ENCODE measurements at regions not wholly inside any gene's neighbourhood (a gene's known extent, or its start where the extent isn't known, plus 50 kb on each side); places are given as distances from the start of the nearest gene placed in this dataset.

- FAIRE-seq, result no peak
These were observed 347.4 kb downstream of the FGF9 start for GRCh38 chr13:22018076-22018835.

- FAIRE-seq, result no peak
These were observed 347.9 kb downstream of the FGF9 start for GRCh38 chr13:22018836-22019210.

- FAIRE-seq, result no peak
These were observed 353.6 kb downstream of the FGF9 start for GRCh38 chr13:22024381-22024994.

GRCh38 chr13:22027566-22027965 lies 356.7 kb downstream of the FGF9 start:
- no peak for FAIRE-seq

GRCh38 chr13:22028831-22029230 lies 358.0 kb downstream of the FGF9 start:
- FAIRE-seq, result no peak

- FAIRE-seq, result no peak
These were observed 359.4 kb downstream of the FGF9 start for GRCh38 chr13:22030321-22030720.

GRCh38 chr13:22031702-22032286 lies 360.9 kb downstream of the FGF9 start:
- FAIRE-seq, result no peak

GRCh38 chr13:22032905-22033304 lies 362.0 kb downstream of the FGF9 start:
- FAIRE-seq, result no peak

- no peak for FAIRE-seq
These were observed 369.1 kb downstream of the FGF9 start for GRCh38 chr13:22039961-22040360.

GRCh38 chr13:22040810-22041364 lies 370.0 kb downstream of the FGF9 start:
- no peak for FAIRE-seq

GRCh38 chr13:22041741-22042140 lies 370.9 kb downstream of the FGF9 start:
- FAIRE-seq, result no peak

GRCh38 chr13:22047082-22047784 lies 376.4 kb downstream of the FGF9 start:
- no peak for FAIRE-seq

GRCh38 chr13:22047785-22048104 lies 376.9 kb downstream of the FGF9 start:
- FAIRE-seq, result no peak

- FAIRE-seq, result no peak
These were observed 378.5 kb downstream of the FGF9 start for GRCh38 chr13:22049384-22049783.

- FAIRE-seq, result no peak
These were observed 380.2 kb downstream of the FGF9 start for GRCh38 chr13:22050951-22051563.

- no peak for FAIRE-seq
These were observed 382.2 kb downstream of the FGF9 start for GRCh38 chr13:22053053-22053452.

GRCh38 chr13:22055259-22055658 lies 384.4 kb downstream of the FGF9 start:
- no peak for FAIRE-seq

- FAIRE-seq, result no peak
These were observed 389.3 kb downstream of the FGF9 start for GRCh38 chr13:22060187-22060586.

- no peak for FAIRE-seq
These were observed 390.5 kb downstream of the FGF9 start for GRCh38 chr13:22061371-22061805.

- FAIRE-seq, result no peak
These were observed 391.0 kb downstream of the FGF9 start for GRCh38 chr13:22061806-22062391.

GRCh38 chr13:22062478-22063205 lies 391.8 kb downstream of the FGF9 start:
- FAIRE-seq, result no peak

Data from TTC549 (cell line).